Ramos (cell line): ENCODE measurements at regions not wholly inside any gene's neighbourhood (a gene's known extent, or its start where the extent isn't known, plus 50 kb on each side); places are given as distances from the start of the nearest gene placed in this dataset.

Experiments
- in situ Hi-C: fragments of 300-500 bp; cut with MboI; formaldehyde crosslinking; loops from one replicate; pipeline ENCODE4 v1.14.3; 2022; ENCODE audit warnings: low sequenced_read_pairs; ENCODE audit not compliant: unreplicated experiment

GRCh38 chr2:76341439-76341838 is 630.7 kb upstream of the GCFC2 start:
- in situ Hi-C loops, result no loop called here

GRCh38 chr2:76332871-76333270 is 622.2 kb upstream of the GCFC2 start:
- in situ Hi-C loops, result no loop called here

GRCh38 chr2:76330865-76331264 is 620.1 kb upstream of the GCFC2 start:
- in situ Hi-C loops, result no loop called here

DNA sequence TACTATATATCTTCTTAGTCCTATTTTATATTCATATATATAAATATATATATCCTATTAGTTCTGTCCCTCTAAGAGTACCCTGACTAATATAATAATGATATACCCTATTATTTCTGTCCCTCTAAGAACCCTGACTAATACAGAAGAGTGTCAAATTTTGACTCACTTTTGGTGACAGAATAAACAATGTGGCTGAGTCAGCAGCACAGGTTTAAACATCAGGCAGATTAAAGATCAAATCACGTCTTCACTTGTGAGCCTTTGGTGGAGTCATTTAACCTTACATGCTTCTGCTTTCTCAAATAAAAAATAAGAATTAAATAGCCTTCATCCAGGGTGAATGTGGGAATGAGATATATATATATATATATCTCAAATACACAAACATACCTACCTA is 615.9 kb upstream of the GCFC2 start:
- in situ Hi-C loops, result no loop called here

GRCh38 chr2:76323381-76323780 is 612.7 kb upstream of the GCFC2 start:
- in situ Hi-C loops, result no loop called here

DNA sequence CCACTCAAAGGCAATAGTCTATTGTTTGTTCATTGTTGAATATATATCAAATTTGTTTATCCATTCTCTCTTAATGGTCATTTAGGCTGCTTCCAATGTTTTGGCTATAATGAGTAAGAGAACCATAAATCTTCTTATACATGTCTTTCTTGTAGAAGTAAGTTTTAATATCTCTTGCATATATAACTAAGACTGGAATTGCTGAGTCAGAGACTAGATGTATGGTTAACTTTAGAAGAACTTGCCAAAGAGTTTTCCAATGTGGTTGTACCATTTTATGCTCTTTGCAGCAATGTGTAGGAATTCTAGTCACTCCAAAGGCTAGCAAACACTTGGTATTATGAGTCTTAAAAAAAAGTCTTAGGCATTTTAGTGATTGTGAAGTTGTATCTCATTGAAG is 610.0 kb upstream of the GCFC2 start:
- in situ Hi-C loops, result no loop called here

DNA sequence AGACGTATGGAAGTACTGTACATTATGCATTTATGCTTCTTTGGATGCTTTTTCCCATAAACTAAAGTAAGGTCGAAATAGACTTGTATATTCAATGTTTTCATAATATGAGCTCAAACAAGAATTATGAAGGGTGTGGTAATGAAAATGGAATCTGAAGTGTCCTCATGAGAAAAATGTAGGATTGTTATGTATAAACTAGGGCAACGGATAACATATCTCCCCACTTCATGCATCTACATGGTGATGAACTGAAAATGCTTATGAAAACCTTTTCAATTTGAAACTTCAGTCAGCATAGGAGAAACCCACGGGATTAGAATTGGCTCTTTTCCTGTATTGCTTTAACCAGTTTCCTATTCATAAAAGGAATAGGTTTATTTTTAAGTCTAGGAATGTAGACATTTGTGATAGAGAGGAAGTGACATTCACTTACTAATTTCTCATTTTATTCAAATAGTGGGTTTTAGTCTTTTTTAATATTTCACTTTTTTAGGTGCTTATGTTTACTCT is 608.2 kb upstream of the GCFC2 start:
- in situ Hi-C loops, result no loop called here

DNA sequence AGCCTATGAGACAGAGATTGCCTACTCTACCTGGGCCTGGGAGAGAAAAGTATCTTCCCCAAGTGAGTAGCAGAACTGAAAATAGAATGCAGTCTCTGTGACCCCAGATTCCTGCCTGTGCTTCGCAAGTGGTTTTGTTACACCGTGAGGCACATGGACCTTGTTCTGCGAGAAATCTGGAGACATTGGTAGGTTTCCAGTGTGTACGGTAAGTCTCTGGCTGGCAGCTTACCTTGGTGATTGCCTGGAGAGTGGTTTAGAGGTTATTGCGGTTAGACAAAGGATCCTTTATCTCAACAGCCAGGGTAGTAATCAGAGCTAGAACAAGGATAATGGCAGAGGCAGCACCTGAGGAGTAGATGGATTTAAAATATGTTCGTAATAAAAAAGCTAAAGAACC is 606.0 kb upstream of the GCFC2 start:
- in situ Hi-C loops, result no loop called here

- in situ Hi-C loops, result no loop called here
Measured at GRCh38 chr2:76314271-76315020, 603.7 kb upstream of the GCFC2 start.

DNA sequence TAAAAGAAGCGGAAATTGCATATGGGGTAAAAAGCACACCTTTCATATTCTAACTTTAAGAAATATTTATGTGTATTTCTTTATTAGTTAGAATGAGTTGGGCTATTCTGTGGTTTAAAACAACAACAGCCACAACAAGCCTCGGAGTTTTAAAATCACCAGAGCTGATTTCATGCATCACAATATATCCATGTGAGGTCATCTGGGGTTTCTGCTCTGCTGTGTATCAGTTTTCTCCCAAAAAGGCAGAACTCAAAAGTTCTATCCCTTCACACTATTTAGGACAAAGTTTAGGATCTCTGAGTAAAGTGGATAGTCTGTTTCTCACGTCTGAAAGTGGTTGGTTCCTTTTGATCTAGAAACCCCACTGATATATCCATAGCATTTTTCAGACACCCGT is 601.5 kb upstream of the GCFC2 start:
- in situ Hi-C loops, result no loop called here

GRCh38 chr2:76311728-76312127 is 601.0 kb upstream of the GCFC2 start:
- in situ Hi-C loops, result no loop called here

DNA sequence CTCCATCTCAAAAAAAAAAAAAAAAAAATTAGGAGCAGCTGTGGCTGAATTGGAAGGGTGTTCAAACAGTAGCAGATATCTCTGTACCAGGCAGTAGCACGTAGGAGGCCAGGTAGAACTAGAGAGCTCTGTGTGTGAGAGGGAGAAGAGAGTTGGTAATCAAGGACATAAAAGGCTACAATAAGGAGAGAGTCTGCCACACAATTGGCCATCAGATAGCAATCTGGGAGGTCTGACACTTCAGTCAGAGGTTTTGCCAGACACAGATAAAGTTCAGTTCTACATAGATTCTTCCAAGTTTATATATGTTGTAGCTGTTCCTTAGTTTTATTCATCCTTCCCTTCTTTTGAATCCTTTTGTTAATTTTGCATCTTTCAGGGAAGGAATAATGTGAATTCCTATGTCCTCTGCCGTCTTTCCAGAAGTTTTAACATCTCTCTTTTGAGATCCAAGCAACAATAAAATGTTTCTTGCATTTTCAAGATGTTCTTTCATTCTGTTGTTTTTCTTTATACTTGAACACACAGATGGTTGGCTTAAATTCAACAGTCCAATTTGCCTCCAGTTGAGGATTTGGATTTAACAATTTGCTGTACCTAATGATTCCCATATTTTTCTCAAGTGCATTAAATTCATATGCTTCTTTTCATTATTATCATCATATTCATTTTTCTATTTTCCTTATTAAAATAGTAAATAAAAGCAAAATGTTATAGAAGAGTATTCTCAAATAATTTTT is 600.3 kb upstream of the GCFC2 start:
- in situ Hi-C loops, result no loop called here

DNA sequence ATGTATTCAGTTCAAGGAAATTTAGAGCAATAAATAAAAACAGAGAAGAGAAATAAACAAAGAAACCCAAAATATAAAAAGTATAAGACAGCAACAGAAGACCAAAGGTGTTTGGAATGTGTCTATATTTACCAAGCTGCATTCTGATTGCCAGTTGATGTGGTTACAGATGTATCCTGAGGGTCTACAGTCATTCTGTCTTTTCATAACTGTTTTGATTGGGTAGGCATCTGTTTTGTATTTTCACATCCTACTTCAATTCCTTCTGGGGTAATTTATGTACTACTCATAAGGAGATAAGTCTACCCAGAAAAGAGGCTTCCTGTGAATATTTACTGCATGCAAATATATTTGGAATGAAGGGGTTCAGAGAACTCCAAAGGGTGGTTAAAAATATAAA is 596.8 kb upstream of the GCFC2 start:
- in situ Hi-C loops, result no loop called here

DNA sequence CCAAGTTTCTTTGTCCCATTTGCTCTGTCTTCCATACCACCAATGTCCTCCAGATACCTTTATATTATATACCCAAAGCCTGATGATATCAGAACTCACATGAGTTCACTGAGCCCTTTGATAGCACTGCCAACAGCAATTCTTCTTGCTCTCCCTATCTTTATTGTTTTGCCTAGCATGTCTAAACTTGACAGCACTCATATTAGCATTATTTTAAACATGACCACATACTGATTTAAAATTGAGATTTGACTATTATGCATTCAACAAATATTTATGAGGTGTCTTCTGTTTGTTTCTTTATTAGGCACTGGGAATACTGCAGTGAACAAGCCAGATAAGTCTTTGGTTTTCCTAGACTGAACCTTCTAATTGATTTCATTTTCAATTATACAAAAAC is 587.3 kb upstream of the GCFC2 start:
- in situ Hi-C loops, result no loop called here

DNA sequence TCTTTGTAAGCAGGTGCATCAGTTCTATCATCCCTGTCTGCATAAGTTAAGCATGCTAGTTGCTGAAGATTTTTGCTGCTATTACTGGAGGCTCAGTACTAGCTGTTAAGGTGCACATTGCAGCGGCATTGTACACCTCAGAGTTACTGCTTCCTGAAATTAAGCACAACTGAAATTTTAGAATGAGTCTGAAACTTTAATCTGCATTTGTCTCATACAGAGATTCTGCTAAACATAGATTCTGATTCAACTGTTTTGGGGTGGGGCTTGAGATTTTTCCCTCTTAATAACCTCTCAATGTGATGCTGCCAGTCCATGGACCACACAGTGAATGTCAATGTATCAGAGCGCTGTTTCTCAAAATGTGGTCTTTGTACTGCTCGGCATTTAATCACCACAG is 585.7 kb upstream of the GCFC2 start:
- in situ Hi-C loops, result no loop called here

DNA sequence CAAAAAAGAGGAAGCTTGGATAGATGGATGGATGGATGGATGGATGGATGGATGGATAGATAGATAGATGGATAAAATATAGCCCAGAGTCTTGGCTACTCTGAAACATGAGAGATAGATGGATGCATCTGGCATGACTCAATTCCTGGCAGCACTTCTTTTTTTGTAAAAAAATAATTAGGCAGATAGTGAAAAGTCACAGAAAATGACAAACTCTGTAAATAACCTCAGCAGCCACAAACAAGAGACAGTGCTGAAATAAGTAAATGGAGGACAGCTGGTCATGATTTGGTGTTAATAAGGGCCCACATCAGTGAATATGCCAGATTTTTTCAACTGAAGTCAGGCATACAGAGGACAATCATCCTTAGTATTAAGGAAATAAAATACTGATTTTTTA is 585.0 kb upstream of the GCFC2 start:
- in situ Hi-C loops, result no loop called here

- in situ Hi-C loops, result no loop called here
Measured at GRCh38 chr2:76288598-76288997, 577.9 kb upstream of the GCFC2 start.

GRCh38 chr2:76288146-76288545 is 577.4 kb upstream of the GCFC2 start:
- in situ Hi-C loops, result no loop called here

DNA sequence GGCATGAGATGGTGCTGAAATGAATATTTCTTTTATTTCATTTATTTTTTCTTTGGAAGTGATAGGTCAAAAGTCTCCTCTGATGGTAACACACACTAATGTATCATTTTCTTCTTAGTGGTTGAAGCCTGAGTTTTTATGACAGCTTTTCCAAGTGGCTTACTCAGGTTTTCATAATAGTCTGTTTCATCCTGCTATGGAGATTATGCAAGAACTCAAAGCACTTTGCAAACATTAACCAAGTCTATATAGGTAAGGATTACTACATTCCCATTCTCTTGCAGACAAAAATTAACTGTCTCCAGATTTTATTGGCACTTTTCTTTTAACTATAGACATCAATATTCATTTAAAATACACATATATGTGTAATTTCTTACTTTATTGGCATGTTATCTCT is 572.6 kb upstream of the GCFC2 start:
- in situ Hi-C loops, result no loop called here

- in situ Hi-C loops, result no loop called here
Measured at GRCh38 chr2:76281156-76281841, 570.6 kb upstream of the GCFC2 start.

DNA sequence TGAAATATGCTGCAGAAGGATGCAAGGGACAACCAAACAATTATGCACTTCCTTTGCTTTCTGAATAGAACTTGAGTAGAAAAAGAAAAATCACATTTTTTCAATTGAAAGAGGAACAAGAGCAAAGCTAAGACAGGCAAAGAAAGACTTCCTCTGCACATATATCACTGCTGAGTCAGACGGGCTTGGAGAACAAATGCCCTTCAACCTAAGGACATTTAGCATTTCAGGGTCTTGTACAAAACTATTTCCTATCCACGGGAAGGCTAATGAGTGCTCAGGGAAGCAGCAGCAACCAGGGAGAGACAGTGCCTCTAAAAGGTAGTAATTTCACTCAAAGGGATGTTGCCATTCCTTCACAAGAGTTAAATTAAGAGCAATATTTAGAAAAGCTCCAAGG is 570.0 kb upstream of the GCFC2 start:
- in situ Hi-C loops, result no loop called here
